ENCODE measurements at regions not wholly inside any gene's neighbourhood (a gene's known extent, or its start where the extent isn't known, plus 50 kb on each side); places are given as distances from the start of the nearest gene placed in this dataset.

DNA sequence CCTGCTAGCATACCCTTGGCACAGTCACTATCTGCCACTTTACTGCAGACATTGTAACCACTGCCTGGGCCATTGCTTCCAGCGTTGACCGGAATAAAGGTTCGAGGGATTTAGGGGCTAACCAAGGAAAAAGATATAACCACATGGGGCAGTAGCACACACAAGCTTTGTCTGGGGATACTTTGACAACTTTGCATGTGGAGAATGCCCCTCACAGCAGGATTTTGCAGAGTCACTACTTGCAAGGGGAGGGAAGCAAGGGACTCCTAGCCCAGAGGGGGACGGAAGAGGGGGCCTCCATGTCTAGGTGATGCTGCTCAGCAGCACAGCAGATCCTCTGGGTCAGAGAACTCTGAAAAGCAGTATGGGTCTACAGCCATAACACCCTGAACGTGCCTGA lies 138.7 kb downstream of the SPP2 start:
- Histone ChIP-seq H3K36me3 (ENCODE audit: insufficient read depth, low read length, poor library complexity, severe bottlenecking) (no peaks in the 10 kb centered on the region), H3K4me1 (ENCODE audit: insufficient read depth, low read length, poor library complexity, severe bottlenecking) (no peaks in the 10 kb centered on the region), H3K27ac (ENCODE audit: low read depth, low read length, poor library complexity, severe bottlenecking) (no peak overlapping the region), H3K27me3 (replicated peaks; ENCODE audit: insufficient read depth, low read depth, low read length, poor library complexity) (peaks cover 9% of the 10 kb centered on the region), H3K4me3 (ENCODE audit: low read depth, low read length, poor library complexity, severe bottlenecking) (no peak overlapping the region), H3K9me3 (ENCODE audit: low read depth, low read length, poor library complexity, severe bottlenecking) (no peaks in the 10 kb centered on the region)
- ChIA-PET POLR2A (ENCODE audit: low non-redundant PET) (no interaction called here), CTCF (no interaction called here)
- intact Hi-C loops (cut with micrococcal nuclease; ENCODE audit: unreplicated experiment) = no loop called here
- no TSS peak for BruUV-seq (replicated peaks)
- no peak for TF ChIP-seq EZH2 (IDR thresholded peaks at IDR 0.05; ENCODE audit: borderline replicate concordance, low read depth, low read length, poor library complexity, severe bottlenecking)
- TF ChIP-seq, protein P1, sequence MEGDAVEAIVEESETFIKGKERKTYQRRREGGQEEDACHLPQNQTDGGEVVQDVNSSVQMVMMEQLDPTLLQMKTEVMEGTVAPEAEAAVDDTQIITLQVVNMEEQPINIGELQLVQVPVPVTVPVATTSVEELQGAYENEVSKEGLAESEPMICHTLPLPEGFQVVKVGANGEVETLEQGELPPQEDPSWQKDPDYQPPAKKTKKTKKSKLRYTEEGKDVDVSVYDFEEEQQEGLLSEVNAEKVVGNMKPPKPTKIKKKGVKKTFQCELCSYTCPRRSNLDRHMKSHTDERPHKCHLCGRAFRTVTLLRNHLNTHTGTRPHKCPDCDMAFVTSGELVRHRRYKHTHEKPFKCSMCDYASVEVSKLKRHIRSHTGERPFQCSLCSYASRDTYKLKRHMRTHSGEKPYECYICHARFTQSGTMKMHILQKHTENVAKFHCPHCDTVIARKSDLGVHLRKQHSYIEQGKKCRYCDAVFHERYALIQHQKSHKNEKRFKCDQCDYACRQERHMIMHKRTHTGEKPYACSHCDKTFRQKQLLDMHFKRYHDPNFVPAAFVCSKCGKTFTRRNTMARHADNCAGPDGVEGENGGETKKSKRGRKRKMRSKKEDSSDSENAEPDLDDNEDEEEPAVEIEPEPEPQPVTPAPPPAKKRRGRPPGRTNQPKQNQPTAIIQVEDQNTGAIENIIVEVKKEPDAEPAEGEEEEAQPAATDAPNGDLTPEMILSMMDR (conservative IDR thresholded peaks at IDR 0.05; ENCODE audit: low read depth, low read length) = no peak
- DNase-seq (ENCODE audit: low spot score) = no peak

DNA sequence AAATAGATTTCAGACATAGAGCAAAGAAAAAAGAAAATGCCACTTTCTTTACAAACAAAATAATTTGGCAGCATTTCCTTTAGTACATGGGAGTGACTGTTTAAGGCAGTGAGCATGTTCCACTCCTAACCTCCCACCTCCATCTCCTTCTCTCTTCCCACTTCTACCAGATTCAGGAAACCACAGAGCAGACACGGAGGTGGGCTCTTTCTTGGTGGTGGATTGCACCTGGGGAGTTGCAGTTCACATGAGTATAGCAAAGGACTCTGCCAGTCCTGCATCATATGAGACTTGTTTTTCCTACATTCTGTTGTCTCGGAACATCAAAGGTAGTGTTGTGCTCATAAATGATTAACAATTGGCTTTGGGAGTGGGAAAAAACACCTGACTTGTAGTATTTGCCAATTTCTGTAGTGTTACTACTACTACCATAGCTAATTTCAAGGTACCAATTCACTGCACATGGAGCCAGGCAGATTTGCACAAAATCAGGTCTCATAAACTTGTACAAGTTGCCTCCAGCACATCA lies 137.2 kb downstream of the SPP2 start:
- Histone ChIP-seq H3K4me1 (ENCODE audit: insufficient read depth, low read length, poor library complexity, severe bottlenecking) (no peaks in the 10 kb centered on the region), H3K27me3 (replicated peaks; ENCODE audit: insufficient read depth, low read depth, low read length, poor library complexity) (peaks cover 8% of the 10 kb centered on the region), H3K4me3 (ENCODE audit: low read depth, low read length, poor library complexity, severe bottlenecking) (no peak overlapping the region), H3K27ac (ENCODE audit: low read depth, low read length, poor library complexity, severe bottlenecking) (no peak overlapping the region), H3K36me3 (ENCODE audit: insufficient read depth, low read length, poor library complexity, severe bottlenecking) (no peaks in the 10 kb centered on the region), H3K9me3 (ENCODE audit: low read depth, low read length, poor library complexity, severe bottlenecking) (no peaks in the 10 kb centered on the region)
- POLR2A ChIA-PET (ENCODE audit: low non-redundant PET) = no interaction called here
- TF ChIP-seq EZH2 (IDR thresholded peaks at IDR 0.05; ENCODE audit: borderline replicate concordance, low read depth, low read length, poor library complexity, severe bottlenecking) = no peak
- TF ChIP-seq, protein P1 (conservative IDR thresholded peaks at IDR 0.05; ENCODE audit: low read depth, low read length) = no peak
- no TSS peak for BruUV-seq (replicated peaks)
- CTCF ChIA-PET = no interaction called here
- intact Hi-C loops (cut with micrococcal nuclease; ENCODE audit: unreplicated experiment) = no loop called here
- DNase-seq (ENCODE audit: low spot score) = no peak

DNA sequence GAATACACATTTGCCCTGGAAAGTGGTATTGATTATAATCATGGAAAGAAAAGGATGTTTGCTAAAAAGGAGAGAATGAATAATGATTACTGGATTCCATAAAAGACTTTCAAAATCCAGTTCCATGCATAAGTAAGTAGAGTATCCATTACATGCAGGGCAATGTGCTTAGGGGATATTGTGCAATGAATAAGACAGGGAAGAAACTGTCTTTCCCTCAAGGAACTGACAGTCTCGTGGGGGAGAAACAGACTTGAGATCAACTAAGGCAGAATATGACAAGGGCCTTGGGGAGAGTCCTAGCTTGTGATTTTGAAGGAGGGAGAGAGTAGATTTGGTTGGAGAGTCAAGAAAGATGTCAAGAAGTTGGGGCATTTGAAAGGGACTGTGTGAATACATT lies 130.6 kb downstream of the SPP2 start:
- no peak for DNase-seq (ENCODE audit: low spot score)
- BruUV-seq (replicated peaks) = no TSS peak
- intact Hi-C loops (cut with micrococcal nuclease; ENCODE audit: unreplicated experiment) = no loop called here
- Histone ChIP-seq H3K36me3 (ENCODE audit: insufficient read depth, low read length, poor library complexity, severe bottlenecking) (no peaks in the 10 kb centered on the region), H3K4me3 (ENCODE audit: low read depth, low read length, poor library complexity, severe bottlenecking) (no peak overlapping the region), H3K9me3 (ENCODE audit: low read depth, low read length, poor library complexity, severe bottlenecking) (no peaks in the 10 kb centered on the region), H3K27ac (ENCODE audit: low read depth, low read length, poor library complexity, severe bottlenecking) (no peak overlapping the region), H3K27me3 (replicated peaks; ENCODE audit: insufficient read depth, low read depth, low read length, poor library complexity) (peaks cover 36% of the 10 kb centered on the region), H3K4me1 (ENCODE audit: insufficient read depth, low read length, poor library complexity, severe bottlenecking) (no peaks in the 10 kb centered on the region)
- CTCF ChIA-PET = no interaction called here
- POLR2A ChIA-PET (ENCODE audit: low non-redundant PET) = no interaction called here
- TF ChIP-seq, protein P1 (conservative IDR thresholded peaks at IDR 0.05; ENCODE audit: low read depth, low read length) = no peak
- no peak for TF ChIP-seq EZH2 (IDR thresholded peaks at IDR 0.05; ENCODE audit: borderline replicate concordance, low read depth, low read length, poor library complexity, severe bottlenecking)
